ENCODE measurements at regions not wholly inside any gene's neighbourhood (a gene's known extent, or its start where the extent isn't known, plus 50 kb on each side); places are given as distances from the start of the nearest gene placed in this dataset.

GRCh38 chr5:136491806-136492205 is 126.5 kb upstream of the TRPC7 start:
- no peak overlapping the region for H2AFZ ChIP-seq (ENCODE audit: insufficient read depth, low read depth, low read length, poor library complexity, severe bottlenecking)
- H3K27ac ChIP-seq (ENCODE audit: low read length in 2 of 2): no peak overlapping the region
- no peaks in the 10 kb centered on the region for H3K36me3 ChIP-seq (replicated peaks in 1 of 2; ENCODE audit: control extremely low read depth in 1 of 2, control insufficient read depth in 1 of 2, extremely low read depth in 1 of 2, insufficient read depth in 2 of 2, low read length in 1 of 2)
- no peak overlapping the region for H3K4me2 ChIP-seq (replicated peaks; ENCODE audit: low read depth, low read length, poor library complexity, severe bottlenecking)
- no peaks in the 10 kb centered on the region for H3K4me1 Mint-ChIP-seq
- CTCF ChIA-PET: no interaction called here
- peaks cover 8% of the 10 kb centered on the region for H3K9me3 Mint-ChIP-seq (ENCODE audit: insufficient read depth)
- POLR2A ChIA-PET: no interaction called here
- no peaks in the 10 kb centered on the region for H3K27me3 Mint-ChIP-seq
- no peaks in the 10 kb centered on the region for H3K79me2 ChIP-seq (ENCODE audit: control insufficient read depth, insufficient read depth, low read length)
- no CpG with 5 or more reads among the region's 3 CpGs for WGBS (ENCODE audit: insufficient coverage)
- no peak overlapping the region for H3K9ac ChIP-seq (ENCODE audit: low read length)
- no peak overlapping the region for H3K27ac Mint-ChIP-seq
- intact Hi-C loops (cut with micrococcal nuclease): no loop called here
- ATAC-seq (ENCODE audit: low read depth) (no peak), DNase-seq (no peak)
- no peak overlapping the region for H3K4me3 ChIP-seq (ENCODE audit: control extremely low read depth in 1 of 5, extremely low read depth in 1 of 5, insufficient read depth in 1 of 5, low read depth in 2 of 5, low read length in 4 of 5)
- no peaks in the 10 kb centered on the region for H3K9me3 ChIP-seq (ENCODE audit: control extremely low read depth in 1 of 3, control insufficient read depth in 2 of 3, insufficient read depth in 1 of 3, low read length in 2 of 3)
- no peaks in the 10 kb centered on the region for H4K20me1 ChIP-seq (ENCODE audit: control insufficient read depth, insufficient read depth, low read length, poor library complexity, severe bottlenecking)
- no peaks in the 10 kb centered on the region for H3K27me3 ChIP-seq (replicated peaks in 1 of 4; ENCODE audit: control extremely low read depth in 1 of 4, control insufficient read depth in 3 of 4, insufficient read depth in 4 of 4, low read length in 3 of 4)
- no peaks in the 10 kb centered on the region for H3K4me1 ChIP-seq (ENCODE audit: control insufficient read depth in 2 of 2, insufficient read depth in 2 of 2, low read length in 2 of 2)
- H3K4me3 Mint-ChIP-seq: no peak overlapping the region
- no peak for TF ChIP-seq EZH2 (IDR thresholded peaks at IDR 0.05; ENCODE audit: borderline replicate concordance, insufficient read depth, low read depth, low read length, poor library complexity, severe bottlenecking)
- no peak for TF ChIP-seq CTCF (IDR thresholded peaks at IDR 0.05)

- intact Hi-C loops (cut with micrococcal nuclease): no loop called here
- Histone ChIP-seq H3K4me3 (ENCODE audit: control extremely low read depth in 1 of 5, extremely low read depth in 1 of 5, insufficient read depth in 1 of 5, low read depth in 2 of 5, low read length in 4 of 5) (no peak overlapping the region), H3K27me3 (replicated peaks in 1 of 4; ENCODE audit: control extremely low read depth in 1 of 4, control insufficient read depth in 3 of 4, insufficient read depth in 4 of 4, low read length in 3 of 4) (no peaks in the 10 kb centered on the region), H3K4me2 (replicated peaks; ENCODE audit: low read depth, low read length, poor library complexity, severe bottlenecking) (no peak overlapping the region), H3K27ac (ENCODE audit: low read length in 2 of 2) (no peak overlapping the region), H2AFZ (ENCODE audit: insufficient read depth, low read depth, low read length, poor library complexity, severe bottlenecking) (no peak overlapping the region), H3K9ac (ENCODE audit: low read length) (no peak overlapping the region), H4K20me1 (ENCODE audit: control insufficient read depth, insufficient read depth, low read length, poor library complexity, severe bottlenecking) (no peaks in the 10 kb centered on the region), H3K4me1 (ENCODE audit: control insufficient read depth in 2 of 2, insufficient read depth in 2 of 2, low read length in 2 of 2) (no peaks in the 10 kb centered on the region), H3K9me3 (ENCODE audit: control extremely low read depth in 1 of 3, control insufficient read depth in 2 of 3, insufficient read depth in 1 of 3, low read length in 2 of 3) (no peaks in the 10 kb centered on the region), H3K36me3 (replicated peaks in 1 of 2; ENCODE audit: control extremely low read depth in 1 of 2, control insufficient read depth in 1 of 2, extremely low read depth in 1 of 2, insufficient read depth in 2 of 2, low read length in 1 of 2) (no peaks in the 10 kb centered on the region), H3K79me2 (ENCODE audit: control insufficient read depth, insufficient read depth, low read length) (no peaks in the 10 kb centered on the region)
- Mint-ChIP-seq H3K27me3 (no peaks in the 10 kb centered on the region), H3K4me1 (no peaks in the 10 kb centered on the region), H3K27ac (no peak overlapping the region), H3K9me3 (ENCODE audit: insufficient read depth) (no peaks in the 10 kb centered on the region), H3K4me3 (no peak overlapping the region)
- DNase-seq: no peak
- POLR2A ChIA-PET: no interaction called here
- ATAC-seq (ENCODE audit: low read depth): no peak
- WGBS (ENCODE audit: insufficient coverage): 100% methylated on average over 1 of the region's 3 CpGs
- TF ChIP-seq CTCF (IDR thresholded peaks at IDR 0.05) (no peak), EZH2 (IDR thresholded peaks at IDR 0.05; ENCODE audit: borderline replicate concordance, insufficient read depth, low read depth, low read length, poor library complexity, severe bottlenecking) (no peak)
- CTCF ChIA-PET: no interaction called here
Observed at GRCh38 chr5:136484808-136485325, 119.5 kb upstream of the TRPC7 start.
